Breast epithelium (tissue), 3 donors: ENCODE measurements at regions not wholly inside any gene's neighbourhood (a gene's known extent, or its start where the extent isn't known, plus 50 kb on each side); places are given as distances from the start of the nearest gene placed in this dataset.

Source experiments
- CTCF ChIP-seq, 3 donors: fragments of 450-650 bp; IDR thresholded peaks; one replicate each; pipeline ENCODE4 v1.5.1; 2016 to 2017; ENCODE audit warnings: antibody characterized with exemption in 3 of 3, mild to moderate bottlenecking in 3 of 3, moderate library complexity in 3 of 3
- POLR2A ChIP-seq: fragments of 450-650 bp; IDR thresholded peaks from one replicate; pipeline ENCODE4 v1.6.1; 2016; ENCODE audit warnings: antibody characterized with exemption, mild to moderate bottlenecking, moderate library complexity

GRCh38 chr16:35931722-35932121 lies 2472.3 kb downstream of the TP53TG3F start:
- TF ChIP-seq POLR2A (no peak), CTCF (IDR thresholded peaks at IDR 0.05) (no peak)
